OCI-LY3 (cell line): ENCODE measurements at regions not wholly inside any gene's neighbourhood (a gene's known extent, or its start where the extent isn't known, plus 50 kb on each side); places are given as distances from the start of the nearest gene placed in this dataset.

Experiments
- EZH2phosphoT487 ChIP-seq: fragments of 200-600 bp; shearing (Covaris generic); IDR thresholded peaks from 2 replicates; pipeline ENCODE4 v1.6.1; 2018; ENCODE audit warnings: antibody characterized with exemption, mixed run types, low read depth
- TF ChIP-seq, protein P1 (sequence below): fragments of 200-600, 300-600 bp; sonication (generic); IDR thresholded peaks from 2 replicates; pipeline ENCODE4 v1.5.1; 2014; ENCODE audit warnings: antibody characterized with exemption, low read length, low read depth

DNA sequence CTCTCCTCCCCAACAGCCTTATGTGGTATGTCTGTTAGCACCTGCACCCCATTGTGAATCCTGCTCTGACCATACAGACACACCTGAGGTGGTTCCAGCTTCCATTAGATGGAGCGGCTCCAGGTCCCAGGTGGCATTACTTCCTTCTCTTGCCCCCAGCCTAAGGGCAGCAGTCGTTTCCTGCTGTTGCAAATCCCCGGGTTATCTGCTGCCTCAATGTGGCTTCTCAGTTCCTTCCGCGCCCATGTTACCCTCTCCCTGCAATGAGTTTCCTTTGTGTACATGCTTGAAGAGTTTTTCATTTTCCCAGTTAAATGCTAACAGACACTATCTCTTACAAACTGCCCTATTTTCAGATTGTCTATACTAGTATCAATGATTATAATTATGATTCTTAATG, 62.8 kb upstream of the PRKCQ start:
- TF ChIP-seq EZH2phosphoT487: no peak
- TF ChIP-seq, protein P1, sequence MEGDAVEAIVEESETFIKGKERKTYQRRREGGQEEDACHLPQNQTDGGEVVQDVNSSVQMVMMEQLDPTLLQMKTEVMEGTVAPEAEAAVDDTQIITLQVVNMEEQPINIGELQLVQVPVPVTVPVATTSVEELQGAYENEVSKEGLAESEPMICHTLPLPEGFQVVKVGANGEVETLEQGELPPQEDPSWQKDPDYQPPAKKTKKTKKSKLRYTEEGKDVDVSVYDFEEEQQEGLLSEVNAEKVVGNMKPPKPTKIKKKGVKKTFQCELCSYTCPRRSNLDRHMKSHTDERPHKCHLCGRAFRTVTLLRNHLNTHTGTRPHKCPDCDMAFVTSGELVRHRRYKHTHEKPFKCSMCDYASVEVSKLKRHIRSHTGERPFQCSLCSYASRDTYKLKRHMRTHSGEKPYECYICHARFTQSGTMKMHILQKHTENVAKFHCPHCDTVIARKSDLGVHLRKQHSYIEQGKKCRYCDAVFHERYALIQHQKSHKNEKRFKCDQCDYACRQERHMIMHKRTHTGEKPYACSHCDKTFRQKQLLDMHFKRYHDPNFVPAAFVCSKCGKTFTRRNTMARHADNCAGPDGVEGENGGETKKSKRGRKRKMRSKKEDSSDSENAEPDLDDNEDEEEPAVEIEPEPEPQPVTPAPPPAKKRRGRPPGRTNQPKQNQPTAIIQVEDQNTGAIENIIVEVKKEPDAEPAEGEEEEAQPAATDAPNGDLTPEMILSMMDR: no peak
